HG02885 (cell line): ENCODE measurements at regions not wholly inside any gene's neighbourhood (a gene's known extent, or its start where the extent isn't known, plus 50 kb on each side); places are given as distances from the start of the nearest gene placed in this dataset.
A peak's percentile ranks its signal among the peaks of the same experiment; 100 is the strongest.

Experiments
- ATAC-seq: cut with Tn5 transposase; IDR thresholded peaks from one replicate; pipeline ENCODE4 v1.9.1; 2021; ENCODE audit warnings: mild to moderate bottlenecking; ENCODE audit not compliant: unreplicated experiment, poor library complexity

- ATAC-seq, result no peak
Observed at GRCh38 chr10:33638891-33639290, 304.4 kb upstream of the NRP1 start.

DNA sequence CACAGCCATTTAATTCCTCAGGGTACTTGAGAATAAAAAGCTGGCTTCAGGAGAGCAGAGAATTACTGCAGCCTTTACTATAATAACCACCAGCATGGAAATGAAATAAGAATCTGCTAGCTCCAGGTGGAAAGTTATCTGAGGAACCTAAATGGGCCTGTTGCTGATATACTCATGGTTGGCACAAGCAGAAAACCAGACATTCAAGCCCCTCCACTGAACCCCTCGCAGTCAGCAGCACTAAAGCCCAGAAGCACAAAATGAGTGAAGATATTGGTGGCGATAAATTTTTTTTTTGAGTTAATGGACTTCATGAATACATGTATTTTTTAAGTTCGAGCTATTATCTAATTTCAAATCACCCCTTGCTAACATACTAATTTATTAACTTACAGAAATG lies 303.9 kb upstream of the NRP1 start:
- no peak for ATAC-seq

GRCh38 chr10:33635967-33636515 lies 301.6 kb upstream of the NRP1 start:
- no peak for ATAC-seq

- no peak for ATAC-seq
Observed at GRCh38 chr10:33632432-33632831, 298.0 kb upstream of the NRP1 start.

DNA sequence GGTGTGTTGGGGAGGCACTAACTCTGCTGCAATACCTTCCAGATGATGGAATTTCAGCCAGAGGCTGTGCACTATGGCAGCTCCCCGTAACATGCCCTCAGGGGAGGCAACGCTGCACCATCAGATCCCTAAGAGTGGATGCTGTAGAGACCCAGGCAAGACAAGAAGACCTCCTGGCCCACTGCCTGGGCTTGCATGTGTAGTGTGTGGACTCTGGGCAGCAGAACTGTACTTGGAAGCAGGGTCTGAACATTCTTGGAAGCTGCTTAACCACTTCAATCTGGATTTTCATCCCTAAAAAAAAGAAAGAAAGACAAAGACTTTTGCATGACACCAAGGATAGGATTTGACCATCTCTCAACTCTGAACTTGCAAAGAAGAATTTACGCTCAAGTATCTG lies 297.5 kb upstream of the NRP1 start:
- ATAC-seq, result no peak

- ATAC-seq, result no peak
Observed at GRCh38 chr10:33630761-33631160, 296.3 kb upstream of the NRP1 start.

GRCh38 chr10:33627611-33628010 lies 293.1 kb upstream of the NRP1 start:
- ATAC-seq, result no peak

DNA sequence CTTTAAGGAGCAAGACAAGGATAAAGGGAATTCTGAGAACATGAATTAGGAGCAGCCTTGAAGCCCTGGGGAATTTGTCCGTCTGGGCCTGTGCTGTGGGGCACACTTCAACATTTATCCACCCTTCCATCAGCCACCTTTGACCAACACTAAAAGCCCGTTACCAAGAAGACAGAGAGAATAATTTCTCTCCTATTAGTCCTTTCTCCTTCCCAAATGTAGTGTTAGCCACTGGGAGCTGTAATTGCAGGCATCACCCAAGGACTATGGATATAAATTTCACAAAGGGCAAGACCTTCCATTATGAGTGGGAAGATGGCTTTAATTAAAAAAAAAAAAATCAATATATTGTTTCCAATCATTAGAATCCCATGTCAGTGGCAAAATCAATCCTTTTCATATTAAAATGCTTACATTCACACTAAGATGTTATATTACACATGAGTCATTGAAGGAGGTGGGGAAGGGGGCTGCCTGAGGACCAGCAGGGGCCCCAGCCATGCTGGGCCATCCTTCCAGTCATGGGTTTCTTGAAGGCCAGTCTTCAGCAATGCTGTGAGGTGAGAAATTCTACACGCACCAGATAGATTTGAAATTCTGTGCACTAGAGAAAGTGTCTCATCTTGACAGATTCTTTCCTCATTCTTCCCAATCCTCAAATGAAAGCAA lies 292.5 kb upstream of the NRP1 start:
- ATAC-seq, result no peak

- ATAC-seq, result no peak
Observed at GRCh38 chr10:33623669-33624068, 289.2 kb upstream of the NRP1 start.

GRCh38 chr10:33621101-33621500 lies 286.6 kb upstream of the NRP1 start:
- no peak for ATAC-seq

DNA sequence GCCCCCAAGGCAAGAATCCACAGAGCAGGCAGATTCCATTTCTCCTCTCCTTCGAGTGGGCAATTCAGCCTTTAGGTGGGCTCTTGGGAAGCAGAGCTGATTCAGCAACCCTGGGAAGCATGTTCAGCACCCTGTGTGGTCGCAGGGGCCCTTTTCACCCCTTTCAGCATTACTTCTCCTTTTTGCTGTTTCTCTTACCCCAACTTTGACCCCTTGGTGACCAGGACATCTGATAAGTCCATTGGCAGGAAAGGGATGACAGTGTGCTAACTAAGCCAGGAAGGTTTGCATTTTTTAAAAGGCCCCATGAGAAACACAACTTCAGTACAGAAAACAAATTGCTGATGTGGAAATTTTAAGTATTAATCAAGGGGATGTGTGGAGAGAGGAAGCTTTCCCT lies 283.7 kb upstream of the NRP1 start:
- no peak for ATAC-seq

DNA sequence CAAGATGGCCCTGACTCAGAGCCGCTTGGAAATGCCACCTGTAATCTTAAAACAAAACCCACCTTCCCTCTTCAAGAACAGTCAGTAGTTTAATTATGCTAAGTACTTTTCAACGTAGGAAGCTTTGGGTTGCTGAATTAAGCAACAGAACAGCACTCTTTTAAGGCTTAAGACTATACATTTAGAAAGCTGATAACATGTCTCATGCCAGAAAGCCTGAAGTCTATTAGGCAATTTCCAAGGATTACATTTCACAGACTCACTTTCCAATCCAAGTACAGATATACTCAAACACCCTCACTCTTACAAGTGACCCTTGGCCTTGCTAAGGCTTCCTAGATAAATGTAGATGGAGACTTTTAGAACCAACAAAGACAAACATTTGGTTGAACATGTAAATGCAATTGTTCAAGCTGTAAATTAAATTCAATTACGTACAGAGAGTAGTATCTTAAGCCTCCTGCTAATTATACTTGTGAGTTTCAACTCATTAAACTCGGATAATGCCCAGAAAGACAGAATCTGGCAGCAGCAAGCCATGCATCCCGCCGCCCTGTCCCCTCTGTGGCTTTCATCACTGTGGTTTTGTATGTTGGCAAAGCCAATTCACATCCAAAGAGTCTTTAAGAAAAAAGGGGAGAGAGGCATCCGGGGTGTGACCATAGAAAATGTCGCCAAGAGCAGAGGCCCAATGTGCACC lies 283.1 kb upstream of the NRP1 start:
- ATAC-seq, result no peak

DNA sequence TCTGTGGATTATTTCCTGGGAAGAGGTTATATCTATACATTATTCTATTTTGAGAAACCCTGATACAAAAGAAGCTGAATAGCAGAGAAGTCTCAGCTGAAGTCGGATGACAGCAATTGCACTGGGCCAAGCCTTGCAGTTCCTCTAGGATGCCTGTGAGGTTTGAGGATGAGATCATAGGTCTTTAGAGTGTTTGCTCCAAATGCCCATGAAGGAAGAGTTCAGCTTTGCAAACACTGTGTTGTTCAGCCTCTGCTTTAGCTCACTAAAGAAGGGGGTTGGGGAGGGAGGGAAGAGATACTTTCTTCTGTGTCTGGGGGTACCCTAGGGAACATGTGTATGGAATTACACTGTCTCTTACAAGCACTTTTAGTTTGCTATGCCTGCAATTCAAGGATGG lies 282.5 kb upstream of the NRP1 start:
- no peak for ATAC-seq

DNA sequence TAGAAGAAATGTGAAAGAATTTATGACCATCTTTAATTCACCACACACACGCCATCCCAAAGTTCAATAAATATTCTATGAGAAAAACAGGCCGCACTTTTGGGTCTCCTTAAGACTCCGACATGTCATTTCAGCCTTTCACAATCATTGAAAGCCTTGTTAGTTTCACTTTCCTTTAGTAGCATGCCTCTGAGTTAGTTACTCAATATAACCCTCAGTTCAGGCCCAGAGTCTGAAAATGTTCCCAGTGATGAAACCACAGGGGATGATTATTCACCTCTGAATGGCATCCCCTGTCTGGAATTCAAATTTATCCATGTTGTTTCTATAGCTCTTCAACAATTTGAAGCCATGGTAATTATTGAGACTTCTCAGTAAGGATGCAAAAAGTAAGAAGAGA lies 278.1 kb upstream of the NRP1 start:
- peak; percentile 93 for ATAC-seq

GRCh38 chr10:33612116-33612515 lies 277.6 kb upstream of the NRP1 start:
- ATAC-seq, result peak; percentile 12

- no peak for ATAC-seq
Observed at GRCh38 chr10:33611423-33611822, 277.0 kb upstream of the NRP1 start.

DNA sequence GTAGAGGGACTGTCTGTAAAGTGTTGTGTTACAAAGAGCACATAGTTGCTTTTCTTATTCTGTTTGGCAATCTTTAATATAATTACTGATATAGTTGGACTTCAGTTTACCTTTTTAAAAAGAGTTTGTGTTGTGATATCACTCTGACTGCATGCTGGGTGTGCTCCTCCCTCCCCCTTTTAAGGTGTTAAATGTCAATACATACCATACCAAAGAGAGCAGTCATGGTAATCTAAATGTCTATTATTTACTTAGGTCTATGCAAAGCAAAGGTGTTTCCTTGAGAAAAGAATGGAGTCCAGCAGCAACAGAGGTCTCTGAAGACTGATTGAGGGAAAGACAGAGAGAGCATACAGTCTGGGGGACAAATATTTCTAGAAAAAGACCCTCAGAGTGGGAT lies 275.1 kb upstream of the NRP1 start:
- ATAC-seq, result no peak

- no peak for ATAC-seq
Observed at GRCh38 chr10:33602278-33602677, 267.8 kb upstream of the NRP1 start.

- no peak for ATAC-seq
Observed at GRCh38 chr10:33600381-33600780, 265.9 kb upstream of the NRP1 start.

DNA sequence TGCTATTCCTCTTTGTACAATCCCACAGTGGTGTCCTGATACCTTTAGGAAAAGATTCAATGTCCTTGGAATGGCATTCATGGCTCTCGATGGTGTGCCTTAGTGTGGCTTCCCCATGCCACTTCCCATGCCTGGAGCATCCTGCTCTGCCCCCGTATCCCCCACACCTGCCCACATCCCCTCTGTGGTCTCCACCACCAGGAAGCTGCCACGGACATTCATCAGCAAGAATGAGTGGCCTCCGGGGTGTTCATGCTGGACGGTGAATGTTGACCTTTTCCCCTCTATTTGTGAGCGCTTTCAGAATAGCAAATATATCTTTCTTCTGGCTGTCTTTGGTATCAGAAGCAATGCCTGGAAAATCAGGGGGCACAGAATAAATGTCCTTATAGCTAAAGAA lies 262.0 kb upstream of the NRP1 start:
- no peak for ATAC-seq

GRCh38 chr10:33594475-33594874 lies 260.0 kb upstream of the NRP1 start:
- ATAC-seq, result no peak
